NCI-H2081 (cell line): ENCODE measurements at regions not wholly inside any gene's neighbourhood (a gene's known extent, or its start where the extent isn't known, plus 50 kb on each side); places are given as distances from the start of the nearest gene placed in this dataset.
"Not testable (repeated sequence)": the region's sequence is repeated elsewhere in the genome, so short reads cannot be mapped to it uniquely, and the experiment has no call there.

ENCODE experiments used
- DNase-seq, 2 experiments: peaks; one replicate each; lab custom pipeline; 2025; lab: John Stamatoyannopoulos, UW

- no peak for DNase-seq
These were observed 140.6 kb upstream of the PELI2 start for GRCh38 chr14:55977392-55978150.

GRCh38 chr14:55979096-55979495 is 139.1 kb upstream of the PELI2 start:
- peak; percentile 49 to 60 for DNase-seq

GRCh38 chr14:55979781-55980180 is 138.4 kb upstream of the PELI2 start:
- DNase-seq = no peak

- DNase-seq = no peak
These were observed 137.2 kb upstream of the PELI2 start for GRCh38 chr14:55980970-55981369.

GRCh38 chr14:55986069-55986468 is 132.1 kb upstream of the PELI2 start:
- DNase-seq = no peak

- DNase-seq = no peak
These were observed 117.4 kb upstream of the PELI2 start for GRCh38 chr14:56000846-56001245.

- peak; percentile 75 to 93 for DNase-seq
These were observed 115.9 kb upstream of the PELI2 start for GRCh38 chr14:56002342-56002741.

- DNase-seq = no peak
These were observed 115.2 kb upstream of the PELI2 start for GRCh38 chr14:56002876-56003625.

GRCh38 chr14:56004323-56004722 is 113.9 kb upstream of the PELI2 start:
- no peak for DNase-seq

GRCh38 chr14:56004786-56005185 is 113.4 kb upstream of the PELI2 start:
- peak in 1 of 2 experiments; percentile 13 for DNase-seq

- no peak for DNase-seq
These were observed 112.8 kb upstream of the PELI2 start for GRCh38 chr14:56005191-56006053.

GRCh38 chr14:56007491-56007890 is 110.7 kb upstream of the PELI2 start:
- DNase-seq = not testable (repeated sequence)

GRCh38 chr14:56008150-56008549 is 110.1 kb upstream of the PELI2 start:
- DNase-seq = no peak

GRCh38 chr14:56008661-56009060 is 109.5 kb upstream of the PELI2 start:
- not testable (repeated sequence) for DNase-seq

GRCh38 chr14:56023661-56024081 is 94.5 kb upstream of the PELI2 start:
- DNase-seq = no peak

GRCh38 chr14:56025191-56025590 is 93.0 kb upstream of the PELI2 start:
- no peak for DNase-seq

GRCh38 chr14:56026506-56026905 is 91.7 kb upstream of the PELI2 start:
- DNase-seq = no peak

GRCh38 chr14:56027421-56027820 is 90.8 kb upstream of the PELI2 start:
- DNase-seq = no peak

GRCh38 chr14:56027916-56028712 is 90.1 kb upstream of the PELI2 start:
- peak in 1 of 2 experiments; percentile 28 for DNase-seq

GRCh38 chr14:56036353-56036752 is 81.9 kb upstream of the PELI2 start:
- DNase-seq = no peak

GRCh38 chr14:56040121-56040520 is 78.1 kb upstream of the PELI2 start:
- no peak for DNase-seq

- DNase-seq = no peak
These were observed 74.0 kb upstream of the PELI2 start for GRCh38 chr14:56044196-56044595.
